ENCODE measurements at regions not wholly inside any gene's neighbourhood (a gene's known extent, or its start where the extent isn't known, plus 50 kb on each side); places are given as distances from the start of the nearest gene placed in this dataset.

DNA sequence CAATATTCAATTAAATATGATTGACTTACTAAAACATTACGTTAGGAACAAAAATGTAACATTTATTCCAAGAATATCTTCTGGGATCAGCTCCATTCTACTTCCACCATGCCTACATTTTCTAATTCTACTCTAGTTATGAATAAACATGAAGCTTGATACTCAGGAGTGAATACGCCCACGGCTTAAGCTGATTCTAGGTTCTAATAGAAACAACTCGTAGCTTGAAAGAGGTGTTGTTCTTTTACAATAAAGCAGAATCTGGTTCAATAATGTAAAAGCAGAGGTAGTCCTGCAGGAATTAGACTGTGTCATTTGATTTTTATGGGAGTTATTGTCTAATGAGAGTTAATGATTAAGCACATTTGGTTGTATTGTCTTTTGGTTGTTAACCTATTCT, 107.3 kb upstream of the OLIG3 start:
- no peak overlapping the region for H3K4me3 ChIP-seq (ENCODE audit: low read depth in 2 of 2, low read length in 2 of 2)
- ATAC-seq (no peak), DNase-seq (ENCODE audit: low read depth, low spot score) (no peak)
- H3K36me3 ChIP-seq (ENCODE audit: control insufficient read depth, insufficient read depth, low read length) = no peaks in the 10 kb centered on the region
- ChIA-PET CTCF (no interaction called here), POLR2A (no interaction called here)
- TF ChIP-seq TCF7L2 (IDR thresholded peaks at IDR 0.05; ENCODE audit: low read depth, low read length) (no peak), SIN3A (IDR thresholded peaks at IDR 0.05; ENCODE audit: borderline replicate concordance, insufficient read depth, low read depth, low read length) (no peak), POLR2AphosphoS5 (IDR thresholded peaks at IDR 0.05; ENCODE audit: low read depth, low read length) (no peak)
- TF ChIP-seq, protein P1, sequence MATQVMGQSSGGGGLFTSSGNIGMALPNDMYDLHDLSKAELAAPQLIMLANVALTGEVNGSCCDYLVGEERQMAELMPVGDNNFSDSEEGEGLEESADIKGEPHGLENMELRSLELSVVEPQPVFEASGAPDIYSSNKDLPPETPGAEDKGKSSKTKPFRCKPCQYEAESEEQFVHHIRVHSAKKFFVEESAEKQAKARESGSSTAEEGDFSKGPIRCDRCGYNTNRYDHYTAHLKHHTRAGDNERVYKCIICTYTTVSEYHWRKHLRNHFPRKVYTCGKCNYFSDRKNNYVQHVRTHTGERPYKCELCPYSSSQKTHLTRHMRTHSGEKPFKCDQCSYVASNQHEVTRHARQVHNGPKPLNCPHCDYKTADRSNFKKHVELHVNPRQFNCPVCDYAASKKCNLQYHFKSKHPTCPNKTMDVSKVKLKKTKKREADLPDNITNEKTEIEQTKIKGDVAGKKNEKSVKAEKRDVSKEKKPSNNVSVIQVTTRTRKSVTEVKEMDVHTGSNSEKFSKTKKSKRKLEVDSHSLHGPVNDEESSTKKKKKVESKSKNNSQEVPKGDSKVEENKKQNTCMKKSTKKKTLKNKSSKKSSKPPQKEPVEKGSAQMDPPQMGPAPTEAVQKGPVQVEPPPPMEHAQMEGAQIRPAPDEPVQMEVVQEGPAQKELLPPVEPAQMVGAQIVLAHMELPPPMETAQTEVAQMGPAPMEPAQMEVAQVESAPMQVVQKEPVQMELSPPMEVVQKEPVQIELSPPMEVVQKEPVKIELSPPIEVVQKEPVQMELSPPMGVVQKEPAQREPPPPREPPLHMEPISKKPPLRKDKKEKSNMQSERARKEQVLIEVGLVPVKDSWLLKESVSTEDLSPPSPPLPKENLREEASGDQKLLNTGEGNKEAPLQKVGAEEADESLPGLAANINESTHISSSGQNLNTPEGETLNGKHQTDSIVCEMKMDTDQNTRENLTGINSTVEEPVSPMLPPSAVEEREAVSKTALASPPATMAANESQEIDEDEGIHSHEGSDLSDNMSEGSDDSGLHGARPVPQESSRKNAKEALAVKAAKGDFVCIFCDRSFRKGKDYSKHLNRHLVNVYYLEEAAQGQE (IDR thresholded peaks at IDR 0.05; ENCODE audit: insufficient read depth in 1 of 2, low read depth in 2 of 2, low read length in 1 of 2) = no peak
- TF ChIP-seq, protein P2, sequence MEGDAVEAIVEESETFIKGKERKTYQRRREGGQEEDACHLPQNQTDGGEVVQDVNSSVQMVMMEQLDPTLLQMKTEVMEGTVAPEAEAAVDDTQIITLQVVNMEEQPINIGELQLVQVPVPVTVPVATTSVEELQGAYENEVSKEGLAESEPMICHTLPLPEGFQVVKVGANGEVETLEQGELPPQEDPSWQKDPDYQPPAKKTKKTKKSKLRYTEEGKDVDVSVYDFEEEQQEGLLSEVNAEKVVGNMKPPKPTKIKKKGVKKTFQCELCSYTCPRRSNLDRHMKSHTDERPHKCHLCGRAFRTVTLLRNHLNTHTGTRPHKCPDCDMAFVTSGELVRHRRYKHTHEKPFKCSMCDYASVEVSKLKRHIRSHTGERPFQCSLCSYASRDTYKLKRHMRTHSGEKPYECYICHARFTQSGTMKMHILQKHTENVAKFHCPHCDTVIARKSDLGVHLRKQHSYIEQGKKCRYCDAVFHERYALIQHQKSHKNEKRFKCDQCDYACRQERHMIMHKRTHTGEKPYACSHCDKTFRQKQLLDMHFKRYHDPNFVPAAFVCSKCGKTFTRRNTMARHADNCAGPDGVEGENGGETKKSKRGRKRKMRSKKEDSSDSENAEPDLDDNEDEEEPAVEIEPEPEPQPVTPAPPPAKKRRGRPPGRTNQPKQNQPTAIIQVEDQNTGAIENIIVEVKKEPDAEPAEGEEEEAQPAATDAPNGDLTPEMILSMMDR (IDR thresholded peaks at IDR 0.05) = no peak
- no TSS peak for BruUV-seq (replicated peaks)
- peaks cover 14% of the 10 kb centered on the region for H3K27me3 ChIP-seq (ENCODE audit: control insufficient read depth, insufficient read depth, low read length)
- no peak overlapping the region for H3K27ac ChIP-seq (ENCODE audit: low read length)
- H3K4me1 ChIP-seq (ENCODE audit: control insufficient read depth, insufficient read depth, low read length) = no peaks in the 10 kb centered on the region
- no peaks in the 10 kb centered on the region for H3K9me3 ChIP-seq (ENCODE audit: control insufficient read depth, insufficient read depth, low read depth, low read length)
- in situ Hi-C loops (cut with HindIII; ENCODE audit: low pct_unique_long_range_greater_than_20kb, low sequenced_read_pairs) (no loop called here), intact Hi-C loops (cut with micrococcal nuclease; ENCODE audit: unreplicated experiment) (no loop called here)

DNA sequence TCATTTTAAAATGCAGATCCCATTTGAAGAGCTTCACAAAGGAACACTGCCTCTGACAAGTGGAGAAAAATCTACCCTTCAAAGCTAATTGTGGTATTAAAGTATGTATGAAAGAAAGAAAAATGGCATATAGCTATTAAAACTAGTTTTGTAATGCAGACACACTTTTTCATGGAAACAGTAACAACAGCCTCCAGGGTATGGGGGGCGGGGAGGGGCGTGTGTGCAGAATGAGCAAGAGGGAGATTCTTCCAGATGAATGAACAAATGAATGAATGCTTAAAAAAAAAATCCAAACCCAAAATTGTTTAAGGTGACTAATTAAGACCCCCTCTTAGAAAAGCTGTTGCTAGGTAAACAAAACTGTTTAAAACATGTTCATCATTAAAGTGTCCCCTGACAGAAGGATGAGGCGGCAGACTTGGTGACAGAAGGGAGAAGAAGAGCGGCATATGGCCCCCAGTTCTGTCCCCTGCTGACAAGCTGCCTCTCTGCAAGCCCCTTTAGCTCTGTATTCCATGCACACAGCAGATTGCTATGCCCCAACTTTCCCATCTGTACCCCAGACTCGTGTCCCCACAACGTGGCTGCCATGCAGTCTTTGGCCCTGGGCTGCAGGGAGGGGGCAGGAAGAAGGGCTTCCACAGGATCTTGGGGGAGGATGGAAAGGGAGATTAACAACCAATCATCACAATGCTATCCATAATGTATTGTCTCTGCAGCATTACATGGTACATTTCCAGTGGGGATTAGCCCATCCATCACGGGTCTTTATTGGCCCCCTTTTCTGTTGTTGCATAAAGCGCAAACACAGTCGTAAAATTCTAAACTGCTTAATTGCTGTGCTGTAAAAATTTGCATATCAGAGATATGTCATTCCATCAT, 108.4 kb upstream of the OLIG3 start:
- intact Hi-C loops (cut with micrococcal nuclease; ENCODE audit: unreplicated experiment) = no loop called here
- POLR2A ChIA-PET = no interaction called here
- H3K4me1 ChIP-seq (ENCODE audit: control insufficient read depth, insufficient read depth, low read length) = no peaks in the 10 kb centered on the region
- BruUV-seq (replicated peaks) = no TSS peak
- CTCF ChIA-PET = no interaction called here
- no peaks in the 10 kb centered on the region for H3K36me3 ChIP-seq (ENCODE audit: control insufficient read depth, insufficient read depth, low read length)
- no peaks in the 10 kb centered on the region for H3K9me3 ChIP-seq (ENCODE audit: control insufficient read depth, insufficient read depth, low read depth, low read length)
- H3K27ac ChIP-seq (ENCODE audit: low read length) = no peak overlapping the region
- H3K27me3 ChIP-seq (ENCODE audit: control insufficient read depth, insufficient read depth, low read length) = peaks cover 14% of the 10 kb centered on the region
- H3K4me3 ChIP-seq (ENCODE audit: low read depth in 2 of 2, low read length in 2 of 2) = no peak overlapping the region
- no peak for TF ChIP-seq POLR2AphosphoS5 (IDR thresholded peaks at IDR 0.05; ENCODE audit: low read depth, low read length)
- TF ChIP-seq, protein P1 (IDR thresholded peaks at IDR 0.05; ENCODE audit: insufficient read depth in 1 of 2, low read depth in 2 of 2, low read length in 1 of 2) = no peak
- no peak for TF ChIP-seq SIN3A (IDR thresholded peaks at IDR 0.05; ENCODE audit: borderline replicate concordance, insufficient read depth, low read depth, low read length)
- TF ChIP-seq TCF7L2 (IDR thresholded peaks at IDR 0.05; ENCODE audit: low read depth, low read length) = no peak
- TF ChIP-seq, protein P2 (IDR thresholded peaks at IDR 0.05) = no peak
- ATAC-seq (no peak), DNase-seq (ENCODE audit: low read depth, low spot score) (no peak)
- in situ Hi-C loops (cut with HindIII; ENCODE audit: low pct_unique_long_range_greater_than_20kb, low sequenced_read_pairs) = no loop called here

Data from Panc1 (cell line).